HG02973 (cell line): ENCODE measurements at regions not wholly inside any gene's neighbourhood (a gene's known extent, or its start where the extent isn't known, plus 50 kb on each side); places are given as distances from the start of the nearest gene placed in this dataset.
"Not testable (repeated sequence)": the region's sequence is repeated elsewhere in the genome, so short reads cannot be mapped to it uniquely, and the experiment has no call there.

Experiments
- ATAC-seq: cut with Tn5 transposase; IDR thresholded peaks from one replicate; pipeline ENCODE4 v1.9.1; 2021; ENCODE audit warnings: moderate library complexity; ENCODE audit not compliant: unreplicated experiment

GRCh38 chr17:15802917-15803316 is 70.8 kb downstream of the TBC1D26 start:
- ATAC-seq: not testable (repeated sequence)

- not testable (repeated sequence) for ATAC-seq
Observed at GRCh38 chr17:15806825-15807224, 74.7 kb downstream of the TBC1D26 start.

- not testable (repeated sequence) for ATAC-seq
Observed at GRCh38 chr17:15813388-15813787, 81.3 kb downstream of the TBC1D26 start.

- ATAC-seq: not testable (repeated sequence)
Observed at GRCh38 chr17:15814003-15814402, 81.9 kb downstream of the TBC1D26 start.

- ATAC-seq: not testable (repeated sequence)
Observed at GRCh38 chr17:15817861-15818260, 85.8 kb downstream of the TBC1D26 start.

GRCh38 chr17:15822280-15822679 is 90.2 kb downstream of the TBC1D26 start:
- not testable (repeated sequence) for ATAC-seq

- peak; percentile 42 for ATAC-seq
Observed at GRCh38 chr17:15828727-15829314, 96.7 kb downstream of the TBC1D26 start.

- ATAC-seq: not testable (repeated sequence)
Observed at GRCh38 chr17:15830221-15830620, 98.1 kb downstream of the TBC1D26 start.

- ATAC-seq: peak; percentile 87
Observed at GRCh38 chr17:15831182-15831581, 99.1 kb downstream of the TBC1D26 start.

GRCh38 chr17:15832921-15833480 is 100.9 kb downstream of the TBC1D26 start:
- ATAC-seq: not testable (repeated sequence)

GRCh38 chr17:15833890-15834289 is 101.8 kb downstream of the TBC1D26 start:
- not testable (repeated sequence) for ATAC-seq

GRCh38 chr17:15835481-15835880 is 103.4 kb downstream of the TBC1D26 start:
- not testable (repeated sequence) for ATAC-seq

GRCh38 chr17:15836249-15836982 is 104.3 kb downstream of the TBC1D26 start:
- ATAC-seq: not testable (repeated sequence)

- ATAC-seq: not testable (repeated sequence)
Observed at GRCh38 chr17:15836991-15837390, 104.9 kb downstream of the TBC1D26 start.

GRCh38 chr17:15847447-15848229 is 97.3 kb upstream of the ADORA2B start:
- ATAC-seq: peak; percentile 48

- ATAC-seq: peak; percentile 58
Observed at GRCh38 chr17:15849054-15849453, 95.9 kb upstream of the ADORA2B start.

- ATAC-seq: not testable (repeated sequence)
Observed at GRCh38 chr17:15850071-15850470, 94.9 kb upstream of the ADORA2B start.

- not testable (repeated sequence) for ATAC-seq
Observed at GRCh38 chr17:15850687-15851086, 94.2 kb upstream of the ADORA2B start.

GRCh38 chr17:15852863-15853262 is 92.1 kb upstream of the ADORA2B start:
- not testable (repeated sequence) for ATAC-seq

GRCh38 chr17:15856191-15856590 is 88.7 kb upstream of the ADORA2B start:
- ATAC-seq: not testable (repeated sequence)

GRCh38 chr17:15856745-15857144 is 88.2 kb upstream of the ADORA2B start:
- ATAC-seq: not testable (repeated sequence)
